ENCODE measurements at regions not wholly inside any gene's neighbourhood (a gene's known extent, or its start where the extent isn't known, plus 50 kb on each side); places are given as distances from the start of the nearest gene placed in this dataset.

DNA sequence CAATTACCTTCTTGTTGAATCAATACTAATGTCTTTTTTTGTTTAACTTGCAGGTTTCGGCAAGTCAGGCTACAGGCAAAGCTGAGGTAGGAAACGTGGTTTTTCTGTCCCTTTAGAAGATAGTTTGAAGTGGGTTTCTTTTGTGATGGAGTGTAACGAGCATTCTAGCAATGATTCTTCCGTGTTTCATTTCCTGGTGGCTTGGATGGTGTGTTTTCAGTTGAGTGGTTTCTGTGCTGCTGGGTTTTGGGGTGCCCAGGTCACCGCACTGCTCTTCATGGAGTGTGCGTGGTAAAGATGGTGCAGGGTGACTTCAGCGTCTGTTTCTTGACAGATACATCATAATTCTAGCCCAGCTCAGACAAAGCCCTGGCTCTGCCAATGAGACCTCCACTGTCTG is 769.7 kb upstream of the EEF2KMT start:
- Mint-ChIP-seq H3K4me1 (no peaks in the 10 kb centered on the region), H3K36me3 (no peaks in the 10 kb centered on the region), H3K27ac (no peak overlapping the region), H3K9me3 (peaks cover 0 to 10% (median 3%) of the 10 kb centered on the region in 7 donors), H3K4me3 (no peak overlapping the region), H3K27me3 (no peaks in the 10 kb centered on the region)
- Histone ChIP-seq H3K4me3 (ENCODE audit: low read depth, low read length) (no peak overlapping the region), H3K4me1 (ENCODE audit: control insufficient read depth, insufficient read depth, low read length, poor library complexity, severe bottlenecking) (no peaks in the 10 kb centered on the region), H3K36me3 (ENCODE audit: control insufficient read depth, insufficient read depth, low read length) (no peaks in the 10 kb centered on the region), H3K27me3 (ENCODE audit: control insufficient read depth, insufficient read depth, low read length) (no peaks in the 10 kb centered on the region), H3K9me3 (ENCODE audit: control insufficient read depth in 2 of 2, low read length in 2 of 2) (no peaks in the 10 kb centered on the region), H3K27ac (ENCODE audit: insufficient read depth, low read length, poor library complexity, severe bottlenecking) (no peak overlapping the region)
- no peak for DNase-seq
- no peak for ATAC-seq (ENCODE audit: low read depth in 2 of 2)

GRCh38 chr16:5865236-5865635 is 767.6 kb upstream of the EEF2KMT start:
- H3K27ac ChIP-seq (ENCODE audit: insufficient read depth, low read length, poor library complexity, severe bottlenecking) = no peak overlapping the region
- DNase-seq (no peak), ATAC-seq (ENCODE audit: low read depth in 2 of 2) (no peak)
- H3K4me1 ChIP-seq (ENCODE audit: control insufficient read depth, insufficient read depth, low read length, poor library complexity, severe bottlenecking) = no peaks in the 10 kb centered on the region
- no peaks in the 10 kb centered on the region for H3K36me3 ChIP-seq (ENCODE audit: control insufficient read depth, insufficient read depth, low read length)
- Mint-ChIP-seq H3K36me3 (no peaks in the 10 kb centered on the region), H3K9me3 (peaks cover 0 to 13% (median 1%) of the 10 kb centered on the region in 7 donors), H3K4me3 (no peak overlapping the region), H3K4me1 (no peaks in the 10 kb centered on the region), H3K27me3 (no peaks in the 10 kb centered on the region), H3K27ac (no peak overlapping the region)
- H3K4me3 ChIP-seq (ENCODE audit: low read depth, low read length) = no peak overlapping the region
- H3K27me3 ChIP-seq (ENCODE audit: control insufficient read depth, insufficient read depth, low read length) = no peaks in the 10 kb centered on the region
- H3K9me3 ChIP-seq (ENCODE audit: control insufficient read depth in 2 of 2, low read length in 2 of 2) = no peaks in the 10 kb centered on the region

DNA sequence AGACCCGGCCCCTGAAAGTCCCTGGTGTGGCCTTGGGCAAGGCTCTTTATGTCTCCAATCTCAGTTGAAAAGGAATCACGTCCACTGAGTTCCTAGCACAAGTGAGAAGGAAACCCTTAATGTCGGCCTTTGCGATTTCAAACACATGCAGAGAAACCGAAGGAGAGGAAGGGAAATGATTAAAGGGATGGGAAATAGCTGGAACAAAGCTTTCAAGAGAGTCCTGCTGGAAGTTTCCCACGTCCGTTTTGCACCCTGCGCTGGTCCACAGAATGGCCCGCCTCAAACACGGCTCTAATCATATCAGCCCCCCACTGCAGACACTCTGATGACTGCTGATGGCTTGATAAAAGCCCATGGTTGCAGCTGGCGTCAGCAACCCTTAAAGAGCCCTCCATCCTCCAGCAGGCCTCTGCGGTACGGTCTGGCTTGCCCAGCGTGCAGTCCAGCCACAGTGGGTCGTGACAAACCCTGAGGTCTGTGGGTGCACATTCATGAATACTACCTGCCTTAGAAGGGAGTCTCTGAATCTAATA is 765.5 kb upstream of the EEF2KMT start:
- Histone ChIP-seq H3K9me3 (ENCODE audit: control insufficient read depth in 2 of 2, low read length in 2 of 2) (no peaks in the 10 kb centered on the region), H3K4me3 (ENCODE audit: low read depth, low read length) (no peak overlapping the region), H3K36me3 (ENCODE audit: control insufficient read depth, insufficient read depth, low read length) (no peaks in the 10 kb centered on the region), H3K27ac (ENCODE audit: insufficient read depth, low read length, poor library complexity, severe bottlenecking) (no peak overlapping the region), H3K27me3 (ENCODE audit: control insufficient read depth, insufficient read depth, low read length) (no peaks in the 10 kb centered on the region), H3K4me1 (ENCODE audit: control insufficient read depth, insufficient read depth, low read length, poor library complexity, severe bottlenecking) (no peaks in the 10 kb centered on the region)
- no peaks in the 10 kb centered on the region for H3K36me3 Mint-ChIP-seq
- H3K27me3 Mint-ChIP-seq = no peaks in the 10 kb centered on the region
- H3K27ac Mint-ChIP-seq = no peak overlapping the region
- H3K4me1 Mint-ChIP-seq = no peaks in the 10 kb centered on the region
- peaks cover 0 to 15% (median 4%) of the 10 kb centered on the region in 7 donors for H3K9me3 Mint-ChIP-seq
- no peak overlapping the region for H3K4me3 Mint-ChIP-seq
- ATAC-seq (ENCODE audit: low read depth in 2 of 2) (no peak), DNase-seq (no peak)

- H3K36me3 Mint-ChIP-seq = no peaks in the 10 kb centered on the region
Measured at GRCh38 chr16:5862103-5862840, 764.7 kb upstream of the EEF2KMT start.

DNA sequence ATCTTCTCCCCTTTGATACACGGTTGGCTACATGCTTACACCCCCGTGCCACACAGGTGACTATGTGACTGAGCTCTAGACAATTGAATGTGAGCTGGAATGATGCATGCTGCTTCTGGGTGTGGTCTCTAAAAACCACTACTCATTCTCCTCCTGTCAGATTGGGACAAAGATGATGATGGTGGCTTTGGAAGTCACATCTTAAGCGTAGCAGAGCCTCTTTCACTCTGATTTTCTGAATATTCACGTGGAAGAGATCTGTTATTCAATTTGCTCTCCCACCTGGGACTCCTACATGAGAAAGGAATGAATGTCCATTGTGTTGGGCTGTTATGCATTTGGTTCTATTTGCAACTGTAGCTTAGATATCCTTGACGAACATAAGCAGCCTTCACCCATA is 763.6 kb upstream of the EEF2KMT start:
- Mint-ChIP-seq H3K4me1 (no peaks in the 10 kb centered on the region), H3K9me3 (peaks cover 0 to 9% (median 4%) of the 10 kb centered on the region in 7 donors), H3K4me3 (no peak overlapping the region), H3K27ac (no peak overlapping the region), H3K36me3 (no peaks in the 10 kb centered on the region), H3K27me3 (no peaks in the 10 kb centered on the region)
- Histone ChIP-seq H3K27me3 (ENCODE audit: control insufficient read depth, insufficient read depth, low read length) (no peaks in the 10 kb centered on the region), H3K4me1 (ENCODE audit: control insufficient read depth, insufficient read depth, low read length, poor library complexity, severe bottlenecking) (no peaks in the 10 kb centered on the region), H3K9me3 (ENCODE audit: control insufficient read depth in 2 of 2, low read length in 2 of 2) (no peaks in the 10 kb centered on the region), H3K4me3 (ENCODE audit: low read depth, low read length) (no peak overlapping the region), H3K36me3 (ENCODE audit: control insufficient read depth, insufficient read depth, low read length) (no peaks in the 10 kb centered on the region), H3K27ac (ENCODE audit: insufficient read depth, low read length, poor library complexity, severe bottlenecking) (no peak overlapping the region)
- DNase-seq (no peak), ATAC-seq (ENCODE audit: low read depth in 2 of 2) (no peak)

More at GRCh38 chr16:5862103-5862840, 764.7 kb upstream of the EEF2KMT start:
- H3K9me3 Mint-ChIP-seq = peaks cover 0 to 13% (median 4%) of the 10 kb centered on the region in 7 donors
- no peak overlapping the region for H3K4me3 ChIP-seq (ENCODE audit: low read depth, low read length)
- no peak for ATAC-seq (ENCODE audit: low read depth in 2 of 2)
- H3K27ac Mint-ChIP-seq = no peak overlapping the region
- H3K4me3 Mint-ChIP-seq = no peak overlapping the region
- no peaks in the 10 kb centered on the region for H3K27me3 ChIP-seq (ENCODE audit: control insufficient read depth, insufficient read depth, low read length)
- DNase-seq = no peak
- no peaks in the 10 kb centered on the region for H3K27me3 Mint-ChIP-seq
- H3K36me3 ChIP-seq (ENCODE audit: control insufficient read depth, insufficient read depth, low read length) = no peaks in the 10 kb centered on the region
- H3K4me1 Mint-ChIP-seq = no peaks in the 10 kb centered on the region
- no peaks in the 10 kb centered on the region for H3K9me3 ChIP-seq (ENCODE audit: control insufficient read depth in 2 of 2, low read length in 2 of 2)
- no peak overlapping the region for H3K27ac ChIP-seq (ENCODE audit: insufficient read depth, low read length, poor library complexity, severe bottlenecking)
- H3K4me1 ChIP-seq (ENCODE audit: control insufficient read depth, insufficient read depth, low read length, poor library complexity, severe bottlenecking) = no peaks in the 10 kb centered on the region

DNA sequence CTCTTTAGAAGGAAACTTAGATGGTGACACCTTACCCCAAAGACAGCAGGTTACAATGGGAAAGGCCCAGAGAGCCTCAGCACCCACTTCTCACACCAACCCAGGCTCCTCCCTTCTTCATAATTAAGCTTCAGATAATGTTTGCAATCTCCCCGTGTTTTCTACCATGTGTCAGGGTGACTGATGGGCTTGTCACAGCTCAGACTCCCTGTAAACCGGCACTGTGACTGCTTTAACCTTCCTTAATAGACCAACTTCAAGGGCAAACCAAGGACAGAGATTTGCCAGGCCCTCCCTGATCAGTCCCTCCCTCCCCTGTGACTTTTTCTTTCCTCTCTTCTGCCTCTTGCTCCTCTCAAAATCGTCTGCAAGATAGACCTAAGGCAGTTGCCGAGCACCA is 760.6 kb upstream of the EEF2KMT start:
- H3K27me3 ChIP-seq (ENCODE audit: control insufficient read depth, insufficient read depth, low read length) = no peaks in the 10 kb centered on the region
- no peaks in the 10 kb centered on the region for H3K4me1 ChIP-seq (ENCODE audit: control insufficient read depth, insufficient read depth, low read length, poor library complexity, severe bottlenecking)
- no peak overlapping the region for H3K4me3 Mint-ChIP-seq
- no peak for DNase-seq
- H3K36me3 Mint-ChIP-seq = no peaks in the 10 kb centered on the region
- no peaks in the 10 kb centered on the region for H3K36me3 ChIP-seq (ENCODE audit: control insufficient read depth, insufficient read depth, low read length)
- no peaks in the 10 kb centered on the region for H3K27me3 Mint-ChIP-seq
- no peak overlapping the region for H3K4me3 ChIP-seq (ENCODE audit: low read depth, low read length)
- no peak overlapping the region for H3K27ac Mint-ChIP-seq
- no peaks in the 10 kb centered on the region for H3K4me1 Mint-ChIP-seq
- H3K27ac ChIP-seq (ENCODE audit: insufficient read depth, low read length, poor library complexity, severe bottlenecking) = no peak overlapping the region
- peaks cover 0 to 13% (median 6%) of the 10 kb centered on the region in 7 donors for H3K9me3 Mint-ChIP-seq
- no peaks in the 10 kb centered on the region for H3K9me3 ChIP-seq (ENCODE audit: control insufficient read depth in 2 of 2, low read length in 2 of 2)
- ATAC-seq (ENCODE audit: low read depth in 2 of 2) = no peak

DNA sequence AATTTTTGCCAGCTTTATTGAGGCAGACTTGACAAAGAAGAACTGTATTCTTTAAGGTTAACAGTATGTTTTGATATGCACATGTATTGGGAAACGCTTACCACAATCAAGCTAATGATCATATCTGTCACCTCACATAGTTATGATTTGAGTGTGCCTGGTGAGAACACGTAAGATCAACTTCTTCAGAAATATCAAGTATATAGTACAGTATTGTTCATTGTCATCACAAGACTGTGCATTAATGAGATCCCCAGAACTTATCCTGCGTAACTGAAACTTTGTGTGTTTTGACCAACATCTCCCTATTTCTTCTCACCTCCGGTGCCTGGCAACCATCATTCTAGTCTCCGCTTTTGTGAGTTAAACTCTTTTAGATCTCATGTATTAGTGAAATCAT is 756.4 kb upstream of the EEF2KMT start:
- Mint-ChIP-seq H3K27ac (no peak overlapping the region), H3K27me3 (no peaks in the 10 kb centered on the region), H3K4me1 (no peaks in the 10 kb centered on the region), H3K9me3 (peaks cover 0 to 20% (median 6%) of the 10 kb centered on the region in 7 donors), H3K4me3 (no peak overlapping the region), H3K36me3 (no peaks in the 10 kb centered on the region)
- H3K4me1 ChIP-seq (ENCODE audit: control insufficient read depth, insufficient read depth, low read length, poor library complexity, severe bottlenecking) = no peaks in the 10 kb centered on the region
- no peaks in the 10 kb centered on the region for H3K36me3 ChIP-seq (ENCODE audit: control insufficient read depth, insufficient read depth, low read length)
- no peaks in the 10 kb centered on the region for H3K9me3 ChIP-seq (ENCODE audit: control insufficient read depth in 2 of 2, low read length in 2 of 2)
- no peaks in the 10 kb centered on the region for H3K27me3 ChIP-seq (ENCODE audit: control insufficient read depth, insufficient read depth, low read length)
- no peak overlapping the region for H3K27ac ChIP-seq (ENCODE audit: insufficient read depth, low read length, poor library complexity, severe bottlenecking)
- ATAC-seq (ENCODE audit: low read depth in 2 of 2) (no peak), DNase-seq (no peak)
- H3K4me3 ChIP-seq (ENCODE audit: low read depth, low read length) = no peak overlapping the region

DNA sequence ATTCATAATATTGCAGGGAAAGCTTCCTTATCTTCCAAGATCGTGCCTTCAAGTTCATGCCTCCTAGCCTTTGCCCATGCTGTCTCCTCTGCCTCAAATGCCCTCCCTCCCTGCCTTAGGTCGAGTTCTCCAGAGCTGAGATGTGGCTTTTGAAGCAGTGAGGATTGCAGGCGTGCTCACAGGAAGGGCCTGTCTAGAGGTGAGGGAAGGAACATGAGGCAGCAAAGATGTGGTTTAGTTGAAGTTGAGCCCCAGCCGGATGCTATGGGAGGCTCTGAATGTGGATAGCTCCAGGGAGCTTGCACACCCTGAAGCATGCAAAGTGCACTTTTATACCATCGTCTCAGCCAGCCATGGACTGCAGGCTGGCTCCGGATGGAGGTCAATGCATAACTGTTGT is 754.6 kb upstream of the EEF2KMT start:
- DNase-seq (no peak), ATAC-seq (ENCODE audit: low read depth in 2 of 2) (no peak)
- H3K27me3 ChIP-seq (ENCODE audit: control insufficient read depth, insufficient read depth, low read length) = no peaks in the 10 kb centered on the region
- no peak overlapping the region for H3K4me3 ChIP-seq (ENCODE audit: low read depth, low read length)
- no peaks in the 10 kb centered on the region for H3K27me3 Mint-ChIP-seq
- H3K4me1 ChIP-seq (ENCODE audit: control insufficient read depth, insufficient read depth, low read length, poor library complexity, severe bottlenecking) = no peaks in the 10 kb centered on the region
- H3K9me3 ChIP-seq (ENCODE audit: control insufficient read depth in 2 of 2, low read length in 2 of 2) = no peaks in the 10 kb centered on the region
- H3K4me1 Mint-ChIP-seq = no peaks in the 10 kb centered on the region
- no peaks in the 10 kb centered on the region for H3K36me3 Mint-ChIP-seq
- H3K27ac ChIP-seq (ENCODE audit: insufficient read depth, low read length, poor library complexity, severe bottlenecking) = no peak overlapping the region
- H3K4me3 Mint-ChIP-seq = no peak overlapping the region
- H3K27ac Mint-ChIP-seq = no peak overlapping the region
- H3K36me3 ChIP-seq (ENCODE audit: control insufficient read depth, insufficient read depth, low read length) = no peaks in the 10 kb centered on the region
- peaks cover 0 to 18% (median 2%) of the 10 kb centered on the region in 7 donors for H3K9me3 Mint-ChIP-seq
